ENCODE measurements at regions not wholly inside any gene's neighbourhood (a gene's known extent, or its start where the extent isn't known, plus 50 kb on each side); places are given as distances from the start of the nearest gene placed in this dataset.

DNA sequence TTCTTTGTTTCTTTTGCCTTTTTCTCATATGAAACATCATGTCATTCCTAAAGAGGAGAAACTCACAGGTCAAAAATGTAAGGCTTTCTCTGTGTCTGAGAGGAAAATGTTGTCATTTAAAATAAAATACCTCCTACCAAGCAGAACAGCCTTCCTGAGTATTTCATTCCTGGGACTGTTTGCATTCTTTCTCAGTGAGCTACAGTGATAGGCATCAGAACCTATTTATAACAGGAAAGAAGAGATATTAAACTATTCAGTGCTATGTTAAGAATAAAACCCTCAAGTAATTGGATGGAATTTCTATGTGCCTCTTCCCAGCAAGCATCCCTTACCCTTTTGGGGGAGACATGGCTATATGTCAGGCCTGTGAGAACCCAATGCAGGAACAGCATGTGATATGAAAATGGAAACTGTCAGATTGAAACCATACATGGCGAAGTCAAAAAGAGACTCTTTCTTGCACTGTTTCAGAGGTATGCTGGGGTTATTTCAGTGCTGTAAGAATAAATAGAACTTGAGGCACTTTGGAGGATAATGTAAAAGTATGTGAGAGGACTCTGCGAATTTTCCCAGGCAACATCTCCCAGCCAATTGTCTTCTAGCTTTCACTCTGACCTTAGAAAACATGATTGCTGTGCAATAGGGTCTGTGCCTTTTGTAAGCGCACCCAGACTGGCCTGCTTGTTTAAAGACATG lies 133.8 kb upstream of the CCN2 start:
- BruUV-seq (replicated peaks) = no TSS peak
- H3K27me3 ChIP-seq (replicated peaks in 1 of 2; ENCODE audit: control insufficient read depth in 2 of 2, insufficient read depth in 2 of 2, low read length in 1 of 2) = no peaks in the 10 kb centered on the region
- peak; percentile 84 for FAIRE-seq

GRCh38 chr6:132082421-132082820 lies 131.2 kb upstream of the CCN2 start:
- in situ Hi-C loops (cut with MboI) = no loop called here
- DNase-seq (ENCODE audit: low read depth, low spot score) = no peak
- RAD21 ChIA-PET (ENCODE audit: unreplicated experiment) = no interaction called here
- H3K4me2 ChIP-seq (ENCODE audit: control insufficient read depth, insufficient read depth) = no peak overlapping the region
- intact Hi-C loops (cut with micrococcal nuclease; ENCODE audit: unreplicated experiment) = no loop called here
- no peaks in the 10 kb centered on the region for H3K79me2 ChIP-seq (ENCODE audit: control insufficient read depth, insufficient read depth, low read length)
- H2AFZ ChIP-seq (ENCODE audit: control insufficient read depth, low read depth, low read length) = no peak overlapping the region
- no peaks in the 10 kb centered on the region for H3K36me3 ChIP-seq (ENCODE audit: control insufficient read depth in 2 of 2, insufficient read depth in 2 of 2, low read length in 1 of 2)
- CTCF ChIA-PET = no interaction called here
- no peaks in the 10 kb centered on the region for H3K27me3 ChIP-seq (replicated peaks in 1 of 2; ENCODE audit: control insufficient read depth in 2 of 2, insufficient read depth in 2 of 2, low read length in 1 of 2)
- POLR2A ChIA-PET = no interaction called here
- no peak overlapping the region for H3K27ac ChIP-seq (ENCODE audit: control insufficient read depth, insufficient read depth)
- no peak overlapping the region for H3K9ac ChIP-seq (ENCODE audit: control insufficient read depth, insufficient read depth, low read length)
- no peak for ATAC-seq
- FAIRE-seq = no peak
- WGBS (ENCODE audit: insufficient coverage, insufficient replicate concordance, low lambda C conversion rate, missing lambda C conversion rate) = 0% methylated on average over 2 of the region's 2 CpGs
- no peaks in the 10 kb centered on the region for H4K20me1 ChIP-seq (ENCODE audit: control insufficient read depth, insufficient read depth)
- H3K4me3 ChIP-seq = no peak overlapping the region
- no TSS peak for BruUV-seq (replicated peaks)
- peaks cover 8% of the 10 kb centered on the region for H3K4me1 ChIP-seq (ENCODE audit: control insufficient read depth, insufficient read depth, low read length)
- H3K9me3 ChIP-seq (replicated peaks; ENCODE audit: control insufficient read depth, insufficient read depth, low read length) = no peaks in the 10 kb centered on the region
- SMC1A ChIA-PET (ENCODE audit: uncharacterized antibody, unreplicated experiment) = interaction anchor here (0.7 kb wide), 1 partner anchor 36 kb away, joined by 3 read pairs; no protein-coding TSS in a partner anchor
- no peak for TF ChIP-seq NBN (IDR thresholded peaks at IDR 0.05)
- no peak for TF ChIP-seq ATF7 (IDR thresholded peaks at IDR 0.05; ENCODE audit: low read depth)
- no peak for TF ChIP-seq PAX5 (IDR thresholded peaks at IDR 0.05; ENCODE audit: borderline replicate concordance, low read depth, low read length)
- TF ChIP-seq, protein P1, sequence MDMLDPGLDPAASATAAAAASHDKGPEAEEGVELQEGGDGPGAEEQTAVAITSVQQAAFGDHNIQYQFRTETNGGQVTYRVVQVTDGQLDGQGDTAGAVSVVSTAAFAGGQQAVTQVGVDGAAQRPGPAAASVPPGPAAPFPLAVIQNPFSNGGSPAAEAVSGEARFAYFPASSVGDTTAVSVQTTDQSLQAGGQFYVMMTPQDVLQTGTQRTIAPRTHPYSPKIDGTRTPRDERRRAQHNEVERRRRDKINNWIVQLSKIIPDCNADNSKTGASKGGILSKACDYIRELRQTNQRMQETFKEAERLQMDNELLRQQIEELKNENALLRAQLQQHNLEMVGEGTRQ (IDR thresholded peaks at IDR 0.05; ENCODE audit: borderline replicate concordance, low read depth, low read length) = no peak
- TF ChIP-seq, protein P2, sequence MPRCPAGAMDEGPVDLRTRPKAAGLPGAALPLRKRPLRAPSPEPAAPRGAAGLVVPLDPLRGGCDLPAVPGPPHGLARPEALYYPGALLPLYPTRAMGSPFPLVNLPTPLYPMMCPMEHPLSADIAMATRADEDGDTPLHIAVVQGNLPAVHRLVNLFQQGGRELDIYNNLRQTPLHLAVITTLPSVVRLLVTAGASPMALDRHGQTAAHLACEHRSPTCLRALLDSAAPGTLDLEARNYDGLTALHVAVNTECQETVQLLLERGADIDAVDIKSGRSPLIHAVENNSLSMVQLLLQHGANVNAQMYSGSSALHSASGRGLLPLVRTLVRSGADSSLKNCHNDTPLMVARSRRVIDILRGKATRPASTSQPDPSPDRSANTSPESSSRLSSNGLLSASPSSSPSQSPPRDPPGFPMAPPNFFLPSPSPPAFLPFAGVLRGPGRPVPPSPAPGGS (IDR thresholded peaks at IDR 0.05; ENCODE audit: borderline replicate concordance, insufficient read depth, low read depth, low read length, poor library complexity, severe bottlenecking) = no peak
- TF ChIP-seq YY1 (IDR thresholded peaks at IDR 0.05; ENCODE audit: low read depth, low read length) = no peak
- TF ChIP-seq BRCA1 (IDR thresholded peaks at IDR 0.05; ENCODE audit: low read depth, low read length) = no peak
- no peak for TF ChIP-seq TCF12 (IDR thresholded peaks at IDR 0.05; ENCODE audit: low read depth, low read length)
- TF ChIP-seq TCF7 (IDR thresholded peaks at IDR 0.05; ENCODE audit: borderline replicate concordance) = no peak
- TF ChIP-seq RAD21 (IDR thresholded peaks at IDR 0.05; ENCODE audit: insufficient read depth, low read depth, low read length) = no peak

More for the DNA sequence above, 133.8 kb upstream of the CCN2 start:
- H2AFZ ChIP-seq (ENCODE audit: control insufficient read depth, low read depth, low read length) = peak overlapping the region; percentile 57
- in situ Hi-C loops (cut with MboI) = no loop called here
- H4K20me1 ChIP-seq (ENCODE audit: control insufficient read depth, insufficient read depth) = no peaks in the 10 kb centered on the region
- no peak overlapping the region for H3K9ac ChIP-seq (ENCODE audit: control insufficient read depth, insufficient read depth, low read length)
- ATAC-seq (peak; percentile 60), DNase-seq (ENCODE audit: low read depth, low spot score) (peak; percentile 15)
- ChIA-PET CTCF (no interaction called here), RAD21 (ENCODE audit: unreplicated experiment) (no interaction called here), POLR2A (no interaction called here), SMC1A (ENCODE audit: uncharacterized antibody, unreplicated experiment) (interaction anchor here (1.5 kb wide), 1 partner anchor 30 kb away, joined by 4 read pairs; no protein-coding TSS in a partner anchor)
- peak overlapping the region; percentile 20; the same call in 1 of the 2 replicates for H3K27ac ChIP-seq (ENCODE audit: control insufficient read depth, insufficient read depth)
- no peaks in the 10 kb centered on the region for H3K79me2 ChIP-seq (ENCODE audit: control insufficient read depth, insufficient read depth, low read length)
- H3K36me3 ChIP-seq (ENCODE audit: control insufficient read depth in 2 of 2, insufficient read depth in 2 of 2, low read length in 1 of 2) = no peaks in the 10 kb centered on the region
- H3K4me3 ChIP-seq = 0 out of 2 replicates have a peak overlapping the region, but pooled peaks have one; percentile 3
- H3K4me1 ChIP-seq (ENCODE audit: control insufficient read depth, insufficient read depth, low read length) = peaks cover 8% of the 10 kb centered on the region
- H3K9me3 ChIP-seq (replicated peaks; ENCODE audit: control insufficient read depth, insufficient read depth, low read length) = no peaks in the 10 kb centered on the region
- intact Hi-C loops (cut with micrococcal nuclease; ENCODE audit: unreplicated experiment) = no loop called here
- H3K4me2 ChIP-seq (ENCODE audit: control insufficient read depth, insufficient read depth) = peak overlapping the region; percentile 15; the same call in 1 of the 2 replicates
- TF ChIP-seq ATF2 (IDR thresholded peaks at IDR 0.05; ENCODE audit: low read length) (peak; percentile 25; the same call in 1 of the 2 replicates), KDM1A (IDR thresholded peaks at IDR 0.05; ENCODE audit: borderline replicate concordance) (no peak), CREB1 (IDR thresholded peaks at IDR 0.05; ENCODE audit: low read depth) (no peak), SRF (IDR thresholded peaks at IDR 0.05; ENCODE audit: low read depth in 2 of 2, low read length in 2 of 2) (no peak), ASH2L (IDR thresholded peaks at IDR 0.05; ENCODE audit: borderline replicate concordance, low read depth) (no peak)
- 33% methylated on average over 3 of the region's 3 CpGs for WGBS (ENCODE audit: insufficient coverage, insufficient replicate concordance, low lambda C conversion rate, missing lambda C conversion rate)

Data from GM12878 (cell line).